DMS 273 (cell line): ENCODE measurements at regions not wholly inside any gene's neighbourhood (a gene's known extent, or its start where the extent isn't known, plus 50 kb on each side); places are given as distances from the start of the nearest gene placed in this dataset.

Source experiments
- DNase-seq: peaks from one replicate; lab custom pipeline; 2025; ENCODE audit not compliant: unreplicated experiment; lab: John Stamatoyannopoulos, UW

DNA sequence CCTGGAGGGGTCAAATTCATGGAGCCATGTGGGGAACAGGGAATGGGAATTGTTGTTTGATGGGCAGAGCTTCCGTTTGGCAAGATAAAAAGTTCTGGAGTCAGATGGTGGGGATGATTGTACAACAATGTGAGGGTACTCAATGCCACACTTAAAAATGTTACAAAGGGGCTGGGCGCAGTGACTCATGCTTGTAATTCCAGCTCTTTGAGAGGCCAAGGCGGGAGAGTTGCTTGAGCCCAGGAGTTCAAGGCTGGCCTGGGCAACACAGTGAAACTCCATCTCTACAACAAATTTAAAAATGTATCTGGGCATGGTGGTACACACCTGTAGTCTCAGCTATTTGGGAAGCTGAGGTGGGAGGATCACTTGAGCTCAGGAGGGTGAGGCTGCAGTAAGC is 66.0 kb upstream of the DIO3 start:
- DNase-seq, result no peak

DNA sequence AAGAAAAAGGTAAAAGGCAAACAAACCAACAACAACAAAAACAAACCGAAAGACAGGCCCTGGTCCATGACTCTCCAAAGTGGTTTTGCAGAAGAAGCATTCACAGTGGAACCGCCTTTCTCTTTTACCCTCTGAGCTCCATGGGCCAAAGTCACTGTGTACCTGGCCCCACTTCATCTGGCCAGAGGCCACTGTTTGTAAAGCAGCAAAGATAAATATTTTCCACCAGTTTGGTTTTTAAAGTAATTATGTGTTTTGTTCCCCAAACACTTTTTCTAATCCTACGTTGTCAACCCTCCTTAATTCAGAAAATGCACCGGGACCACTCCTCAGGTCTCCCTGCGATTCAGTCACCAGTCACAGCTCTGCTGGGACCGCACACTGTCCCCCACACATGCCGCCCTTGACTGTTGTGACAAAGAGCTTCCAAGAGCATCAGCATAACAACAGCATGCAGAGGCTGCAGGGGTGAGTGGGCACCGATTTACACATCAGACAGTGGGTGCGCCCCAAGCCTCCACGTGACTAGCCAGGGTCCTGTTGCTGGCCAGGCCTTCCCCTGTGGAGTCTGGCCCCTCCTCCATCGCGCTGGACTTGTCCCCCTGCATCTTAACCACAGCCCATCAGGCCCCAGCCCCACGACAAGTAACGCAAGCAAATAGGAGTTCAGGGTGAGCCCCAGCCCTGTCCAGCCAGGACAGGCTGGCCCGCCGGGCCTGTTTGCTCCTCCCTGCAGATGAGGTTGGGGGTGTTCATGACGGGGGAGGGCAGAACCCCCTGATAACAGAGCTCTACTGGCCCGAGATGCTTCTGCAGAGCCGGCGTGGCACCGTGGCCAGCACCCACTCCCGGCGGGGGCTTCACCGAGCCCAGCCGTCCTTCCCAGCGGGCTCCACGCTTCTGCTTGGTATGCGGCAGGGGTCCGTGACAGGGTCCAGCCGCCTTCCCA is 65.2 kb upstream of the DIO3 start:
- no peak for DNase-seq

GRCh38 chr14:101496776-101497683 is 64.3 kb upstream of the DIO3 start:
- DNase-seq, result no peak

- no peak for DNase-seq
These were observed 63.4 kb upstream of the DIO3 start for GRCh38 chr14:101497684-101498525.

DNA sequence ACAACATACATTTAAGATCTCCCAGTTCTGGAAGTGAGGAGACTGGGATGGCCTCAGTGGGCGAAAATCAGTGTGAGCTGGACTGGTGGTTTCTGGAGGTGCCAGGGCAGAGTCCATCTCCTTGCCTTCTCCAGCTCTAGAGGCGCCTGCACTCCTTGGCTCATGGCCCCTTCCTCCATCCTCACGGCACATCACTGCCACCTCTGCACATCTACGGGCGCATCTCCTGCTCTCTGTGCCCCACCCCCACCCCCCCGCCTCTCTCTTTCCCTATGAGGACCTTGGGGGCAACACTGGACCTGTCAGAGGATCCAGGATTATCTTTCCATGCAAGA is 62.8 kb upstream of the DIO3 start:
- no peak for DNase-seq

DNA sequence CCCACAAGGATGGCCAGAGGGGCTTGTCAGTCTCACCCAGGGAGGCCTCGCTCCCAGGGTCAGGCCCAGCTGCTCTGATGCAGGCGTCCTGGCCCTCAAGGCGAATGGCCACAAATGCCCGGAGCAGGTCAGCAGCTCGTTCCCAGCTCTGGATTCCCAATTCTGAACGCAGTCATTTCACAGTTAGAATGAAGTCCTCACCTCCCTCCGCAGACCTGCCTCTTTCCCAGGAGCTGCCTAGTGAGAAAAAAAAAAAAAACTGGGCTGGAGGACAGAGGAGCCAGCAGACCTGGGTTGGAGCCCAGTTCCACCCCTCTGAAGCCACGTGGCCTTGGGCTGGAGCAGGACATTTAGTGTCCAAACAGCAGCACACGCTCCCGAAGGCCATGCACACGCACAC is 62.2 kb upstream of the DIO3 start:
- no peak for DNase-seq

DNA sequence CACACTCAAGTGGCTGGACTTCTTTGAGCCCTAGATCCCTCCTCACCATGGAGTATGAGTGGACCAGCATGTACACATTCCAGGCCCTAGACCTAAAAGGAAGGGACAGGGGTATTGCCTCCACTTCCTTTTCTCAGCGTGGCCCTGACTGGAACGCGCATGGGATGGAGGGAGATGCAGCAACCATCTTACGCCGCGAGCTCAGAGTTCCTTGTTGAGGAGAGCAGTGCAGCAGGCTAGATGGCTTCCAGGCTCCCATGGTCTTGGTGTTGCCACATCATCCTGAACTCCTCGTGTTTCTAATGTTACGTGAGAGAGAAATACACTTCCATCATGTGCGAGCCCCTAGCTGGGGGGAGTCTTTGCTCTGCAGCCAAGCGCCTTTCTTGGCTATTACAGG is 61.8 kb upstream of the DIO3 start:
- DNase-seq, result no peak

DNA sequence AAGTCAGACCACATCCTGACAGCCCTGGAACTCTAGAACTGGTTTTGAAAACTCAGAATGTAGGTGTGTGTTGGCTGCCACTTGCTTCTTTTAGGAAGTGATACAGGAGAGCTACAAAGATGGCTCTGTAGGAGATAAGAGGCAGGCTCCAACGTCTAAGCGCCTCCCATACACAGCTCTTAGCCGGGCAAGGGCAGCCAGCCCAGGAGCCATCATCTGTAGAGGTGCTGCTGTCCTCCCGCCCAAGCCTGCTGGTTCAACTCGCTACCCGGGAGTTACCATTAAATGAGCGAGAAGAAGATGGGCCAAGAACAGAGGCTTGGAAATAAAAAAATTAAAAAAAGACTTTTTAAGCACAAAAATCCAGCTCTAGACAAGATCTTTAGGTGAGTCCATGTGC is 61.2 kb upstream of the DIO3 start:
- DNase-seq, result no peak

DNA sequence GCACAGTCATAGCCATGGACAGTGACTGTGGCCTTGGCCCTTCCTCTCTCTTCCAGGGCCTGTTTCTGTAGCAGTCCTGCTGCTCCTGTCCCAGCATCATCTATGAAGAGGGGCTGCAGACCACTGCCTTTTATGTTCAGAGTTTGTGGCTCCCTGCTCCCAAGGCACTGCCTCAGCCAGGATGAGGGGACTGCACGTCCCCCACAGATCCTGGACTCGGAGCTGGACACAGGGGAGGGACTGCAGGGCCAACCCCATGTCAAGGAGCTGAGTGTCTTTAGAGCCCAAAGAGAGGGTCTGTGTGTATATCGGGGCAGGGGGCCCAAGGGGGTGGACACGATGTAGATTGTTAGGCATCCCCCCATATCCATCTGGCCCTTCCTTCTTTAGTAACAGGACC is 60.6 kb upstream of the DIO3 start:
- no peak for DNase-seq

- no peak for DNase-seq
These were observed 60.0 kb upstream of the DIO3 start for GRCh38 chr14:101501341-101501740.

DNA sequence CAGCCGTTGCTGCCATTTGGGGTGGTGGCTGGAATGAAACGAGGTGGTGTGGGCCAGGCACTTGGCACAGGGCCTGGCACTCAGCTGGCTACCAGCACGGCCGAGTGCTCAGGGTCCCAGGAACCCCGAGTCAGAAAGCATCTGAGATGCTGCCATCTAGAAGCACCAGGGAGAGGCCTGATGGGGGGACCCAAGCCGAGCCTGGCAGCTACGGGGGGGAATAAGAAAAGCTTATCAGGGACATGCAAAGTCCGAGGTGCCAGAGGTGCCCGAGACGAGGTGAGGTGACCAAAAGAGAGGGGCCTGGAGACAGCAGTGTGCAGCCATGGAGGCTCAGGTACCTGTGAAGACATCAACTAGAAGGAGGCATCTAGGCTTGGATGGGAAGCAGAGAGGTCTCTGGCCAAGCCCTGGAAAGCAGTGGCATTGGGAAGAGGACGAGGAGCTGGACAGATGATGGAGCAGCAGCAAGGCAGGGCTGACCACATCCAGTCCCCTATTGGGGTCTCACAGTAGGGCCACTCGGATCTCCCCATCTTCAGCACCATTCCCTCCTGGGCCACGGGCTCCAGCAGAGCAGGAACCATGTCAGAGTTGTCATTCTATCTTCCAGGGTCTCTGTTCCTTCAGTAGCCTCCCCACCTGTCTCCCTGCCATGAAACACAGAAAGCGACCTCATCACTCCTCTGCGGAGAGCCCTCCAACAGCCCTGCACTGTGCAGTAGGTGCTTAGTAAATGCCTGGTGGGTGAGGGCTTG is 59.3 kb upstream of the DIO3 start:
- DNase-seq, result no peak

DNA sequence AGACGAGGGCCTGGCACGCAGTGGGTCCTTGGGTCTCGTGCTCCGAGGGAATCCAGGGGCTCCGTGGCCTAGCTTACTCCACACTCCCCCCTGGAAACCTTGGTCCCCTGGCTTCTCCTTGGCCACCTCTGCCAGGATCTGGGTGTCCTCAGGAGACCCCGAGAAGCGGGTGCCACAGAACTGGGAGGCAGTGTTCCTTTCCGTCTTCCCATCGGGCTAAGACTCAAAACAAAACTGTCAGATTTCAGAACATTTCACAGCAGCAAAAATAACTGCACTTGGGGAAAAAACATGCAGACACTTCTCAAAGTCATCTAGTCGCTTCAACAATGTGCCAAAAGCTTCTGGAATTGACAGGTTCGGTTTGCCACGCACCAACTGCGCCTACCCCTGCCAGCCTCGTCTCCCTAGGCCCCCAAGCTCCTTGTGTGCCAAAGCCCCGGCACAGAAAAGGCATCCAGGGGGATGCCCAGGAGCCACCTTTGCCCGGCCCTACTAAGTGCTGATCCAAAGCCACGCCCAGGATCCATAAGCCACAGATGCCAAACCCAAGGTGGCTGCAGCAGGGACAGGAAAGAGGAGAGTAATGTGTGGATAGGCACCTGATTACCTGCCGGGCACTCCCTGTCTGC is 58.4 kb upstream of the DIO3 start:
- no peak for DNase-seq

- no peak for DNase-seq
These were observed 57.7 kb upstream of the DIO3 start for GRCh38 chr14:101503431-101504095.

GRCh38 chr14:101504096-101504948 is 57.0 kb upstream of the DIO3 start:
- DNase-seq, result no peak

DNA sequence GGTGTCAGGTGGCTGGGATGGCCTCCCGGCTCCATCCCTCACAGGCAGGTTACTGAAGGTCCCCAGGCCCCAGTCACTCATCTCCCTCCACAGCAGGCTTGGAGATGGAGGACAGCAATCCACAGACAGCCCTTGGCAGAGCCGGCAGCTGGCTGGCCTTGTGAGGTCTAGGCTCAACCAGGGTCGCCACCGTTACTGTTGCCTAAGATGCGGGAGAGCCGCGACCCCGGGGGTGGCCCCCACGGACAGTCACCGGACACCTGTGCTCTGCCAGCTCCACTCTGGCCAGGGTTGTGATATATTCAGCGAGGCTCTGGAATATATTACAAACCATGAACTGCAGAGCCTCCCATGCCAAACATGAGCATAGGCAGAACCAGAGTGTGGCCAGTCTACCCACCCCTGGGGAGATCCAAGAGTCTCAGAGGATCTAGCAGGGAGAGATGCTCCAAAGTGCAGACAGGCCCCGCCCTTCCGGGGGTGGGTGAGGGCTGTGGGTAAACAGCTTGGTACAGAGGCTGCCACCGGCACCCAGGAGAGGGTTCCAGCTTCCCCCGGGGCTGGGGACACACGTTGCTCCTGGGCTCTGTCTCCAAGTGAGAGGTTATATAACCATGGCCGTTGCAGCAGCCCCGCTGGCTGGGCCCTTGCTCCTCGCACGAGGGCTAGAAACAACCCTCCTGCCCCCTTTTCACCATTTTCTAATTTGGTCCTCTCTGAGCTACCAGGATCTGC is 55.9 kb upstream of the DIO3 start:
- DNase-seq, result no peak

GRCh38 chr14:101506211-101506925 is 54.9 kb upstream of the DIO3 start:
- DNase-seq, result no peak
